Adrenal gland (tissue), 5 donors: ENCODE measurements at regions not wholly inside any gene's neighbourhood (a gene's known extent, or its start where the extent isn't known, plus 50 kb on each side); places are given as distances from the start of the nearest gene placed in this dataset.

Experiments
- POLR2A ChIP-seq, 2 donors: fragments of 450-650 bp; IDR thresholded peaks; one replicate each; pipeline ENCODE4 v1.6.1; 2017; ENCODE audit warnings: antibody characterized with exemption in 2 of 2, mild to moderate bottlenecking in 2 of 2, moderate library complexity in 1 of 2
- TF ChIP-seq, protein P1 (sequence below), 6 experiments: fragments of 450-650 bp in 4 of 6; fragments of 200-600 bp in 2 of 6; sonication (generic) in 1 of 6; IDR thresholded peaks; 1 replicate in 5 of 6; 2 replicates in 1 of 6; pipeline versions ENCODE4 v1.5.1 to v1.8.0; 2016 to 2021; ENCODE audit warnings: antibody characterized with exemption in 6 of 6, mild to moderate bottlenecking in 2 of 6, moderate library complexity in 1 of 6
- donor health status: DM: no; HTN: no; CAD: no.

DNA sequence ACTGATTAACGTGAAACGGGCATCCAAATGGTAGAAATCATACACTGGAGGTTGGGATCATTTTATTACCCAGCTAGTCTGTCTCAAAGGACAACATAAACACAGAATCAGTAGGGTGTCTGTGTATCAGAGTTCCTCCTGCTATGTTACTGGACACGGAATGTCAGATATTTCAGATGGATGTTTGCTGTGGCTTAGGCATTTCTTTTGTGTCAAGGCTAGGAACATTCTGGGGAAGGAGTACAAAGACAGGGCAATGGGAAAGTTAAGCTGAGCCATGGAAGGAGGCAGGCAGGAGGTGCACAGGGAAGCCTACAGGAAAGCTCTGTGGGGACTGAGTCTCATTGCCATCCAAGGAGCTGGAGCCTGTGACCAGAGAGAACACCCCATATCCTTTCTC is 254.6 kb downstream of the C12orf75 start:
- TF ChIP-seq, protein P1, sequence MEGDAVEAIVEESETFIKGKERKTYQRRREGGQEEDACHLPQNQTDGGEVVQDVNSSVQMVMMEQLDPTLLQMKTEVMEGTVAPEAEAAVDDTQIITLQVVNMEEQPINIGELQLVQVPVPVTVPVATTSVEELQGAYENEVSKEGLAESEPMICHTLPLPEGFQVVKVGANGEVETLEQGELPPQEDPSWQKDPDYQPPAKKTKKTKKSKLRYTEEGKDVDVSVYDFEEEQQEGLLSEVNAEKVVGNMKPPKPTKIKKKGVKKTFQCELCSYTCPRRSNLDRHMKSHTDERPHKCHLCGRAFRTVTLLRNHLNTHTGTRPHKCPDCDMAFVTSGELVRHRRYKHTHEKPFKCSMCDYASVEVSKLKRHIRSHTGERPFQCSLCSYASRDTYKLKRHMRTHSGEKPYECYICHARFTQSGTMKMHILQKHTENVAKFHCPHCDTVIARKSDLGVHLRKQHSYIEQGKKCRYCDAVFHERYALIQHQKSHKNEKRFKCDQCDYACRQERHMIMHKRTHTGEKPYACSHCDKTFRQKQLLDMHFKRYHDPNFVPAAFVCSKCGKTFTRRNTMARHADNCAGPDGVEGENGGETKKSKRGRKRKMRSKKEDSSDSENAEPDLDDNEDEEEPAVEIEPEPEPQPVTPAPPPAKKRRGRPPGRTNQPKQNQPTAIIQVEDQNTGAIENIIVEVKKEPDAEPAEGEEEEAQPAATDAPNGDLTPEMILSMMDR (IDR thresholded peaks at IDR 0.05) = no peak
- no peak for TF ChIP-seq POLR2A (IDR thresholded peaks at IDR 0.05)
